ENCODE measurements at regions not wholly inside any gene's neighbourhood (a gene's known extent, or its start where the extent isn't known, plus 50 kb on each side); places are given as distances from the start of the nearest gene placed in this dataset.

- TF ChIP-seq CTCF (IDR thresholded peaks at IDR 0.05) (no peak), EZH2 (IDR thresholded peaks at IDR 0.05) (no peak)
Measured at GRCh38 chr10:8591640-8592039, 537.2 kb downstream of the GATA3 start.

Measured in neural progenitor cell (in vitro differentiated cells).